ENCODE measurements at regions not wholly inside any gene's neighbourhood (a gene's known extent, or its start where the extent isn't known, plus 50 kb on each side); places are given as distances from the start of the nearest gene placed in this dataset.

- intact Hi-C loops (cut with DNase I; ENCODE audit: low total_unique reads): no loop called here
- TF ChIP-seq CTCF (IDR thresholded peaks at IDR 0.05): no peak
- no peak for TF ChIP-seq POLR2A (IDR thresholded peaks at IDR 0.05)
- no peak for DNase-seq (ENCODE audit: low spot score in 2 of 2)
- 61 to 67% methylated on average over 2 of the region's 2 CpGs for WGBS, 2 donors
- H3K4me3 ChIP-seq (ENCODE audit: low read depth, poor library complexity, severe bottlenecking): no peak overlapping the region
These were observed 830.5 kb downstream of the PDHA2 start for GRCh38 chr4:96670381-96670780.

GRCh38 chr4:96675416-96675815, 835.5 kb downstream of the PDHA2 start:
- no peak for TF ChIP-seq CTCF (IDR thresholded peaks at IDR 0.05)
- no peak overlapping the region for H3K4me3 ChIP-seq (ENCODE audit: low read depth, poor library complexity, severe bottlenecking)
- intact Hi-C loops (cut with DNase I; ENCODE audit: low total_unique reads): no loop called here
- no peak for DNase-seq (ENCODE audit: low spot score in 2 of 2)
- 65 to 66% methylated on average over 1 of the region's 1 CpG for WGBS, 2 donors

GRCh38 chr4:96675896-96676295, 836.0 kb downstream of the PDHA2 start:
- TF ChIP-seq CTCF (IDR thresholded peaks at IDR 0.05) (no peak), POLR2A (IDR thresholded peaks at IDR 0.05) (no peak)
- no peak for DNase-seq (ENCODE audit: low spot score in 2 of 2)
- H3K4me3 ChIP-seq (ENCODE audit: low read depth, poor library complexity, severe bottlenecking): no peak overlapping the region
- intact Hi-C loops (cut with DNase I; ENCODE audit: low total_unique reads): no loop called here
- WGBS, 2 donors: 77% methylated on average over 1 of the region's 1 CpG

GRCh38 chr4:96676754-96677435, 837.0 kb downstream of the PDHA2 start:
- WGBS, 2 donors: 84 to 88% methylated on average over 3 of the region's 3 CpGs
- no peak for TF ChIP-seq CTCF (IDR thresholded peaks at IDR 0.05)
- TF ChIP-seq POLR2A (IDR thresholded peaks at IDR 0.05): no peak
- no peak for DNase-seq (ENCODE audit: low spot score in 2 of 2)
- H3K4me3 ChIP-seq (ENCODE audit: low read depth, poor library complexity, severe bottlenecking): no peak overlapping the region
- intact Hi-C loops (cut with DNase I; ENCODE audit: low total_unique reads): no loop called here

- TF ChIP-seq CTCF (IDR thresholded peaks at IDR 0.05): no peak
- TF ChIP-seq POLR2A (IDR thresholded peaks at IDR 0.05): no peak
- 41 to 44% methylated on average over 1 of the region's 1 CpG for WGBS, 2 donors
- intact Hi-C loops (cut with DNase I; ENCODE audit: low total_unique reads): no loop called here
- H3K4me3 ChIP-seq (ENCODE audit: low read depth, poor library complexity, severe bottlenecking): no peak overlapping the region
- DNase-seq (ENCODE audit: low spot score in 2 of 2): no peak
These were observed 837.6 kb downstream of the PDHA2 start for GRCh38 chr4:96677499-96677898.

GRCh38 chr4:96681218-96681617, 841.3 kb downstream of the PDHA2 start:
- DNase-seq (ENCODE audit: low spot score in 2 of 2): no peak
- no peak overlapping the region for H3K4me3 ChIP-seq (ENCODE audit: low read depth, poor library complexity, severe bottlenecking)
- intact Hi-C loops (cut with DNase I; ENCODE audit: low total_unique reads): no loop called here
- TF ChIP-seq POLR2A (IDR thresholded peaks at IDR 0.05): no peak
- no peak for TF ChIP-seq CTCF (IDR thresholded peaks at IDR 0.05)
